Lower leg skin (tissue), 4 donors: ENCODE measurements at regions not wholly inside any gene's neighbourhood (a gene's known extent, or its start where the extent isn't known, plus 50 kb on each side); places are given as distances from the start of the nearest gene placed in this dataset.

Experiments
- DNase-seq, 2 donors: peaks; one replicate each; pipeline ENCODE4 v3.0.0-alpha.2; 2019; ENCODE audit warnings: low spot score in 2 of 2
- H3K4me3 ChIP-seq: fragments of 200-600 bp; sonication (generic); 2 replicates; pipeline ENCODE4 v1.5.1; 2017; ENCODE audit warnings: mild to moderate bottlenecking, low read depth; ENCODE audit not compliant: poor library complexity, severe bottlenecking
- CTCF ChIP-seq, 3 donors: fragments of 450-650 bp; IDR thresholded peaks; one replicate each; pipeline ENCODE4 v1.5.1; 2016; ENCODE audit warnings: antibody characterized with exemption in 3 of 3, mild to moderate bottlenecking in 3 of 3, moderate library complexity in 2 of 3
- POLR2A ChIP-seq, 2 donors: fragments of 450-650 bp; IDR thresholded peaks; one replicate each; pipeline ENCODE4 v1.6.1; 2016 to 2017; ENCODE audit warnings: antibody characterized with exemption in 2 of 2, mild to moderate bottlenecking in 1 of 2, moderate library complexity in 1 of 2
- WGBS, 2 donors: methylation state at CpG; one replicate each; pipeline ENCODE4 v1.1.5; 2018; 5-methylcytosine and 5-hydroxymethylcytosine counted together
- intact Hi-C: fragments of 100-400 bp; cut with DNase I; formaldehyde crosslinking; loops from one replicate; pipeline ENCODE4 v1.15.0; 2023; ENCODE audit warnings: low total_unique reads

GRCh38 chr10:3689871-3690510 is 95.0 kb downstream of the KLF6 start:
- WGBS, 2 donors, result 64 to 74% methylated on average over 5 of the region's 5 CpGs
- intact Hi-C loops, result no loop called here
- TF ChIP-seq POLR2A (IDR thresholded peaks at IDR 0.05) (no peak), CTCF (IDR thresholded peaks at IDR 0.05) (no peak)
- H3K4me3 ChIP-seq, result no peak overlapping the region
- no peak for DNase-seq

GRCh38 chr10:3687510-3688081 is 97.4 kb downstream of the KLF6 start:
- intact Hi-C loops, result no loop called here
- WGBS, 2 donors, result 79 to 97% methylated on average over 5 of the region's 5 CpGs
- H3K4me3 ChIP-seq, result no peak overlapping the region
- no peak for DNase-seq
- TF ChIP-seq CTCF (IDR thresholded peaks at IDR 0.05) (no peak), POLR2A (IDR thresholded peaks at IDR 0.05) (no peak)

- DNase-seq, result no peak
- WGBS, 2 donors, result 80 to 85% methylated on average over 3 of the region's 3 CpGs
- TF ChIP-seq POLR2A (IDR thresholded peaks at IDR 0.05) (no peak), CTCF (IDR thresholded peaks at IDR 0.05) (no peak)
These were observed 99.6 kb downstream of the KLF6 start for GRCh38 chr10:3685384-3685783.

GRCh38 chr10:3684891-3685290 is 100.1 kb downstream of the KLF6 start:
- H3K4me3 ChIP-seq, result no peak overlapping the region
- 63 to 74% methylated on average over 2 of the region's 2 CpGs for WGBS, 2 donors
- TF ChIP-seq CTCF (IDR thresholded peaks at IDR 0.05), result no peak
- no peak for TF ChIP-seq POLR2A (IDR thresholded peaks at IDR 0.05)
- DNase-seq, result no peak
- intact Hi-C loops, result no loop called here

More at GRCh38 chr10:3685384-3685783, 99.6 kb downstream of the KLF6 start:
- no peak overlapping the region for H3K4me3 ChIP-seq
- intact Hi-C loops, result no loop called here

- DNase-seq, result no peak
- no peak overlapping the region for H3K4me3 ChIP-seq
- intact Hi-C loops, result no loop called here
- WGBS, 2 donors, result 90% methylated on average over 4 of the region's 4 CpGs
- no peak for TF ChIP-seq CTCF (IDR thresholded peaks at IDR 0.05)
- no peak for TF ChIP-seq POLR2A (IDR thresholded peaks at IDR 0.05)
These were observed 101.4 kb downstream of the KLF6 start for GRCh38 chr10:3683560-3683959.

GRCh38 chr10:3682745-3683144 is 102.3 kb downstream of the KLF6 start:
- DNase-seq, result no peak
- 77 to 83% methylated on average over 6 of the region's 6 CpGs for WGBS, 2 donors
- intact Hi-C loops, result no loop called here
- TF ChIP-seq POLR2A (IDR thresholded peaks at IDR 0.05) (no peak), CTCF (IDR thresholded peaks at IDR 0.05) (no peak)
- H3K4me3 ChIP-seq, result no peak overlapping the region
